DOHH2 (cell line): ENCODE measurements at regions not wholly inside any gene's neighbourhood (a gene's known extent, or its start where the extent isn't known, plus 50 kb on each side); places are given as distances from the start of the nearest gene placed in this dataset.
"Not testable (repeated sequence)": the region's sequence is repeated elsewhere in the genome, so short reads cannot be mapped to it uniquely, and the experiment has no call there.

Experiments
- H3F3A ChIP-seq: fragments of 200-600 bp; sonication (generic), shearing (Covaris generic); 2 replicates; pipeline ENCODE4 v1.6.0; 2016; ENCODE audit warnings: antibody characterized with exemption, mild to moderate bottlenecking; ENCODE audit not compliant: control insufficient read depth, insufficient read depth
- H3K27ac ChIP-seq: fragments of 200-600 bp; sonication (generic); 2 replicates; pipeline ENCODE4 v1.5.1; 2014; ENCODE audit warnings: low read depth, mild to moderate bottlenecking, low read length, moderate library complexity
- H3K27me3 ChIP-seq: fragments of 200-600 bp; sonication (generic); 2 replicates; pipeline ENCODE4 v1.6.1; 2014; ENCODE audit warnings: mild to moderate bottlenecking, low read length, mixed read lengths; ENCODE audit not compliant: control insufficient read depth
- H3K36me3 ChIP-seq: fragments of 200-600 bp; sonication (generic); 2 replicates; pipeline ENCODE4 v1.6.1; 2014; ENCODE audit warnings: mild to moderate bottlenecking, low read length, moderate library complexity, mixed read lengths; ENCODE audit not compliant: control insufficient read depth
- H3K4me1 ChIP-seq: fragments of 200-600 bp; sonication (generic); 2 replicates; pipeline ENCODE4 v1.6.1; 2014; ENCODE audit warnings: mild to moderate bottlenecking, low read length, mixed read lengths; ENCODE audit not compliant: control insufficient read depth
- H3K4me2 ChIP-seq: fragments of 200-600 bp; sonication (generic); 2 replicates; pipeline ENCODE4 v1.6.0; 2014; ENCODE audit warnings: mild to moderate bottlenecking, low read length, moderate library complexity
- H3K4me3 ChIP-seq: fragments of 200-600 bp; sonication (generic); 2 replicates; pipeline ENCODE4 v1.5.1; 2014; ENCODE audit warnings: mild to moderate bottlenecking, low read length, mixed read lengths
- H3K79me2 ChIP-seq: fragments of 200-600 bp; sonication (generic); 2 replicates; pipeline ENCODE4 v1.6.1; 2014; ENCODE audit warnings: mild to moderate bottlenecking, low read length, mixed read lengths; ENCODE audit not compliant: control insufficient read depth
- H3K9me2 ChIP-seq: fragments of 200-600 bp; sonication (generic); replicated peaks from 2 replicates; pipeline ENCODE4 v1.6.1; 2014; ENCODE audit warnings: mild to moderate bottlenecking, low read length, mixed read lengths; ENCODE audit not compliant: control insufficient read depth
- H3K9me3 ChIP-seq: fragments of 200-600 bp; sonication (generic); 2 replicates; pipeline ENCODE4 v1.6.1; 2014; ENCODE audit warnings: antibody characterized with exemption, low read length, mixed read lengths; ENCODE audit not compliant: control insufficient read depth, insufficient read depth
- H4K20me1 ChIP-seq: fragments of 200-600 bp; sonication (generic); 2 replicates; pipeline ENCODE4 v1.6.0; 2014; ENCODE audit warnings: low read depth, mild to moderate bottlenecking, antibody characterized with exemption, low read length, moderate library complexity; ENCODE audit not compliant: control insufficient read depth, insufficient read depth
- EZH2phosphoT487 ChIP-seq: fragments of 200-600 bp; sonication (generic); IDR thresholded peaks from 2 replicates; pipeline ENCODE4 v1.6.1; 2017; ENCODE audit warnings: borderline replicate concordance, mild to moderate bottlenecking, antibody characterized with exemption, low read length, moderate library complexity, mixed read lengths
- TF ChIP-seq, protein P1 (sequence below): fragments of 200-600 bp; sonication (generic); IDR thresholded peaks from one replicate; pipeline ENCODE4 v1.5.1; 2014; ENCODE audit warnings: antibody characterized with exemption, mild to moderate bottlenecking, low read depth, low read length; ENCODE audit not compliant: poor library complexity, severe bottlenecking

DNA sequence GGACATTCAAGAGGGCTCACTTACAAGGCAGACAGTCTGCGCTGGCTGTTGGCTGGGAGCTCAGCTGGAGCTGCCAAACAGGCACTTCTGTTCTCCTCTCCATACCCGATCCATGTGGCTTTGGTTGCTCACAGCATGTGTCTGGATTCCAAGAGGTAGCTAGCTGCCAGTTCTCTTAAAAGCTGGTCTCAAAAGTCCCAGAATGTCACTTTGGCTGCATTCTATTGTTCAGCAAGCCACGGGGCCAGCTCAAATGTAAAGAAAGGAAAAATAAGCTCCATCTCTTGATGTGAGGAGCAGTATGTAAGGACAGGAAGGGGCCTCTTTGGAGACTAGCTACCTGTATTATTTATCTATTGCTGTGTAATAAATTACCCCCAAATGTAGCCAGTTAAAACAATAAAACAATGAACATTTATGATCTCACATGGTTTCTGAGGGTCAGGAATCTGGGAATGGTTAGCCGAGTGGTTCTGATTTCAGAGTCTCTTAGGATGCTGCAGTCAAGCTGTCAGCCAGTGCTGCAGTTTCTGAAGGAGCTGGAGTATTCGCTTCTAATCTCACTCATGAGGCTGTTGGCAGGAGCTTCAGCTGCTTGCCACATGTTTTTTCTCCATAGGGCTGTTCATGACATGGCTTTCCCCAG, 112.7 kb upstream of the CLINT1 start:
- TF ChIP-seq EZH2phosphoT487 = no peak
- TF ChIP-seq, protein P1, sequence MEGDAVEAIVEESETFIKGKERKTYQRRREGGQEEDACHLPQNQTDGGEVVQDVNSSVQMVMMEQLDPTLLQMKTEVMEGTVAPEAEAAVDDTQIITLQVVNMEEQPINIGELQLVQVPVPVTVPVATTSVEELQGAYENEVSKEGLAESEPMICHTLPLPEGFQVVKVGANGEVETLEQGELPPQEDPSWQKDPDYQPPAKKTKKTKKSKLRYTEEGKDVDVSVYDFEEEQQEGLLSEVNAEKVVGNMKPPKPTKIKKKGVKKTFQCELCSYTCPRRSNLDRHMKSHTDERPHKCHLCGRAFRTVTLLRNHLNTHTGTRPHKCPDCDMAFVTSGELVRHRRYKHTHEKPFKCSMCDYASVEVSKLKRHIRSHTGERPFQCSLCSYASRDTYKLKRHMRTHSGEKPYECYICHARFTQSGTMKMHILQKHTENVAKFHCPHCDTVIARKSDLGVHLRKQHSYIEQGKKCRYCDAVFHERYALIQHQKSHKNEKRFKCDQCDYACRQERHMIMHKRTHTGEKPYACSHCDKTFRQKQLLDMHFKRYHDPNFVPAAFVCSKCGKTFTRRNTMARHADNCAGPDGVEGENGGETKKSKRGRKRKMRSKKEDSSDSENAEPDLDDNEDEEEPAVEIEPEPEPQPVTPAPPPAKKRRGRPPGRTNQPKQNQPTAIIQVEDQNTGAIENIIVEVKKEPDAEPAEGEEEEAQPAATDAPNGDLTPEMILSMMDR = no peak
- H3K27ac ChIP-seq = no peak overlapping the region
- H3K27me3 ChIP-seq = peaks cover 15% of the 10 kb centered on the region; the same call in 1 of the 2 replicates
- H3K4me3 ChIP-seq = no peak overlapping the region
- no peaks in the 10 kb centered on the region for H3K4me1 ChIP-seq
- H3K9me2 ChIP-seq = no peaks in the 10 kb centered on the region
- H3F3A ChIP-seq = no peaks in the 10 kb centered on the region
- no peaks in the 10 kb centered on the region for H3K9me3 ChIP-seq
- H3K79me2 ChIP-seq = no peaks in the 10 kb centered on the region
- H4K20me1 ChIP-seq = no peaks in the 10 kb centered on the region
- no peaks in the 10 kb centered on the region for H3K36me3 ChIP-seq
- no peak overlapping the region for H3K4me2 ChIP-seq

- peaks cover 12% of the 10 kb centered on the region; the same call in 1 of the 2 replicates for H3K27me3 ChIP-seq
- H3K4me1 ChIP-seq, H3K27ac ChIP-seq, H3K36me3 ChIP-seq, H3K9me3 ChIP-seq, H3F3A ChIP-seq, H3K79me2 ChIP-seq, H3K4me2 ChIP-seq, H3K9me2 ChIP-seq, H4K20me1 ChIP-seq, H3K4me3 ChIP-seq: not testable (repeated sequence)
Measured at GRCh38 chr5:157968570-157968969, 109.6 kb upstream of the CLINT1 start.

DNA sequence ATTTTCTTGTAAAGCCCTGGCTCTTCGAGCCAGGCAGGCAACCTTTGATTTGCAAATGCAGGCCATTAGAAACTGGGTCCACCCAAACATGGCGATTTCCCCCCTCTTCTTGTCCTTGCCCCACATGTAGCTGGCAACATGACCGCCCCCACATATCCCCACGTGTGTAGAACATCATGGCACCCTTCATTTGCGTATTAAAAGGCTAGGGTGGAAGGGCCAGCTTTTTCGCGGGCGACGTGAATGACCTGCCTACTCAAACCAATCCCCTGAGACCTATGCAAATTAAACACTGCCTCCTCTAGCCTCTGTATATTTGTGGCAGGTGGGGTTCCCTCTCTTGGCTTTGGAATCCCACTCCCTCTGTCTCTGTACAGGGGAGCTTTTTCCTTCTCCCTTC, 107.0 kb upstream of the CLINT1 start:
- H3K27ac ChIP-seq = no peak overlapping the region
- H3K4me1 ChIP-seq = no peaks in the 10 kb centered on the region
- no peaks in the 10 kb centered on the region for H3F3A ChIP-seq
- H3K9me2 ChIP-seq = no peaks in the 10 kb centered on the region
- no peaks in the 10 kb centered on the region for H4K20me1 ChIP-seq
- TF ChIP-seq, protein P1 = no peak
- TF ChIP-seq EZH2phosphoT487 = no peak
- no peak overlapping the region for H3K4me2 ChIP-seq
- no peaks in the 10 kb centered on the region for H3K36me3 ChIP-seq
- no peaks in the 10 kb centered on the region for H3K79me2 ChIP-seq
- H3K4me3 ChIP-seq = no peak overlapping the region
- H3K27me3 ChIP-seq = peaks cover 5% of the 10 kb centered on the region
- no peaks in the 10 kb centered on the region for H3K9me3 ChIP-seq

- TF ChIP-seq, protein P1 = no peak
- TF ChIP-seq EZH2phosphoT487 = no peak
- no peaks in the 10 kb centered on the region for H3K36me3 ChIP-seq
- H3K9me2 ChIP-seq = no peaks in the 10 kb centered on the region
- no peaks in the 10 kb centered on the region for H3K9me3 ChIP-seq
- no peak overlapping the region for H3K27ac ChIP-seq
- no peaks in the 10 kb centered on the region for H3F3A ChIP-seq
- no peaks in the 10 kb centered on the region for H3K79me2 ChIP-seq
- H3K4me1 ChIP-seq = no peaks in the 10 kb centered on the region
- H3K27me3 ChIP-seq = peaks cover 6% of the 10 kb centered on the region
- no peak overlapping the region for H3K4me3 ChIP-seq
- H3K4me2 ChIP-seq = no peak overlapping the region
- no peaks in the 10 kb centered on the region for H4K20me1 ChIP-seq
Measured at GRCh38 chr5:157965040-157965678, 106.2 kb upstream of the CLINT1 start.
